Hepatocyte (in vitro differentiated cells): ENCODE measurements at regions not wholly inside any gene's neighbourhood (a gene's known extent, or its start where the extent isn't known, plus 50 kb on each side); places are given as distances from the start of the nearest gene placed in this dataset.

Source experiments
- EZH2 ChIP-seq: fragments of 200-600 bp; sonication (generic); IDR thresholded peaks from 2 replicates; pipeline ENCODE4 v1.6.1; 2016; ENCODE audit warnings: antibody characterized with exemption, mild to moderate bottlenecking, borderline replicate concordance
- EZH2phosphoT487 ChIP-seq: fragments of 200-600 bp; sonication (generic); IDR thresholded peaks from one replicate; pipeline ENCODE4 v1.6.1; 2018; ENCODE audit warnings: antibody characterized with exemption, mild to moderate bottlenecking, low read depth, moderate library complexity; ENCODE audit not compliant: unreplicated experiment, severe bottlenecking
- TF ChIP-seq, protein P1 (sequence below): fragments of 200-600 bp; sonication (generic); IDR thresholded peaks from 2 replicates; pipeline ENCODE4 v1.5.1; 2016; ENCODE audit warnings: antibody characterized with exemption, mild to moderate bottlenecking; ENCODE audit not compliant: poor library complexity

DNA sequence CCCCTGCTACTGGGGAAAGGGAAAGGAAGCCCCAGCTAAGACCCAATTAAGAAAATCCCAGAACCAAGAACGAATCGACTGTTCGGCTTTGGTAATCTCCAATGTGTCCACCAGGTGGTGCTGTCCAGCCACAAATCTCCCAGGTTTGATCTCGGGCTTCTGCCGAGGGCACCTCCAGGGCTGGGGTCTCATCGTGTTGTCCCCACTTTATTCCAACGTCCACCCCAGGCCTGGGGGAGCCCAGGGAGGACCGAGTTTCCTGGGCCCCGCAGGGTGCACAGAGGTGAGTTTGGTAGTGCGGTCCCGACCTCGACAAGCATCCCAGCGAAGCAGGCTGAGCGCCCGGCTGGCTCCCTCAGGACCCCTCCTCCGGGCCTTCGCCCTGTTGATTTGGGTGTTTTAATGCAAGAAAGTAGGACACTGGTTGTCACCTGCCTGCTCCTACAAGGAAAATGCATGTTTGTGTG, 185.1 kb downstream of the GOLGA6L6 start:
- no peak for TF ChIP-seq EZH2
- TF ChIP-seq, protein P1, sequence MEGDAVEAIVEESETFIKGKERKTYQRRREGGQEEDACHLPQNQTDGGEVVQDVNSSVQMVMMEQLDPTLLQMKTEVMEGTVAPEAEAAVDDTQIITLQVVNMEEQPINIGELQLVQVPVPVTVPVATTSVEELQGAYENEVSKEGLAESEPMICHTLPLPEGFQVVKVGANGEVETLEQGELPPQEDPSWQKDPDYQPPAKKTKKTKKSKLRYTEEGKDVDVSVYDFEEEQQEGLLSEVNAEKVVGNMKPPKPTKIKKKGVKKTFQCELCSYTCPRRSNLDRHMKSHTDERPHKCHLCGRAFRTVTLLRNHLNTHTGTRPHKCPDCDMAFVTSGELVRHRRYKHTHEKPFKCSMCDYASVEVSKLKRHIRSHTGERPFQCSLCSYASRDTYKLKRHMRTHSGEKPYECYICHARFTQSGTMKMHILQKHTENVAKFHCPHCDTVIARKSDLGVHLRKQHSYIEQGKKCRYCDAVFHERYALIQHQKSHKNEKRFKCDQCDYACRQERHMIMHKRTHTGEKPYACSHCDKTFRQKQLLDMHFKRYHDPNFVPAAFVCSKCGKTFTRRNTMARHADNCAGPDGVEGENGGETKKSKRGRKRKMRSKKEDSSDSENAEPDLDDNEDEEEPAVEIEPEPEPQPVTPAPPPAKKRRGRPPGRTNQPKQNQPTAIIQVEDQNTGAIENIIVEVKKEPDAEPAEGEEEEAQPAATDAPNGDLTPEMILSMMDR, result peak; percentile 34
- TF ChIP-seq EZH2phosphoT487, result no peak
